H1 (cell line): ENCODE measurements at regions not wholly inside any gene's neighbourhood (a gene's known extent, or its start where the extent isn't known, plus 50 kb on each side); places are given as distances from the start of the nearest gene placed in this dataset.

Experiments used
- CTCF ChIA-PET: fragments of 300-600 bp; sonication (Branson Sonifier 250); formaldehyde crosslinking; loops from one replicate; lab custom pipeline; 2021; ENCODE audit not compliant: partially characterized antibody; lab: Charles Lee
- POLR2A ChIA-PET: fragments of 300-600 bp; sonication (Branson Sonifier 250); formaldehyde crosslinking; loops from one replicate; lab custom pipeline; 2021; ENCODE audit warnings: inconsistent platforms; ENCODE audit not compliant: partially characterized antibody; lab: Charles Lee
- DNase-seq, 2 experiments: peaks; one replicate each; pipeline versions ENCODE4 v3.0.0 to v3.0.0-alpha.2; 2010 to 2022; ENCODE audit warnings: low spot score in 2 of 2, low read depth in 1 of 2, mixed read lengths in 1 of 2
- FAIRE-seq: peaks from 2 replicates; lab custom pipeline; 2011; peaks lifted over from hg19 to GRCh38; lab: Jason Lieb, UNC
- H2AFZ ChIP-seq: 2 replicates; pipeline ENCODE4 v1.8.1; 2012; ENCODE audit warnings: low read length, inconsistent platforms
- H2AK5ac ChIP-seq: 2 replicates; pipeline ENCODE4 v1.6.1; 2013; ENCODE audit warnings: low read depth, low read length
- H2BK120ac ChIP-seq: replicated peaks from 2 replicates; pipeline ENCODE3; 2013; ENCODE audit warnings: low read depth, low read length, inconsistent platforms
- H2BK12ac ChIP-seq: 2 replicates; pipeline ENCODE4 v1.6.1; 2013; ENCODE audit warnings: low read depth, low read length
- H2BK15ac ChIP-seq: 2 replicates; pipeline ENCODE4 v1.6.1; 2013; ENCODE audit warnings: low read length
- H2BK20ac ChIP-seq: 2 replicates; pipeline ENCODE4 v1.6.1; 2013; ENCODE audit warnings: low read length
- H2BK5ac ChIP-seq: 2 replicates; pipeline ENCODE4 v1.6.1; 2013; ENCODE audit warnings: low read depth, low read length
- H3K14ac ChIP-seq: 2 replicates; pipeline ENCODE4 v1.6.1; 2013; ENCODE audit warnings: inconsistent platforms; ENCODE audit not compliant: insufficient read length
- H3K18ac ChIP-seq: 2 replicates; pipeline ENCODE4 v1.6.1; 2013; ENCODE audit warnings: low read length; ENCODE audit errors: extremely low read depth
- H3K23ac ChIP-seq: 2 replicates; pipeline ENCODE4 v1.6.1; 2013; ENCODE audit warnings: inconsistent platforms; ENCODE audit not compliant: insufficient read length
- H3K23me2 ChIP-seq: 2 replicates; pipeline ENCODE4 v1.6.1; 2013; ENCODE audit warnings: low read depth, low read length
- H3K27ac ChIP-seq: 2 replicates; pipeline ENCODE4 v1.6.1; 2011; ENCODE audit warnings: low read depth, low read length, inconsistent platforms
- H3K27me3 ChIP-seq, 4 experiments: replicated peaks in 1 of 4; 1 replicate in 1 of 4; 2 replicates in 3 of 4; pipeline versions ENCODE4 v1.6.1 to v1.8.1; 2011 to 2013; ENCODE audit warnings: low read length in 3 of 4, mild to moderate bottlenecking in 3 of 4, inconsistent platforms in 2 of 4, mixed read lengths in 2 of 4, moderate library complexity in 1 of 4; ENCODE audit not compliant: control insufficient read depth in 3 of 4, insufficient read depth in 3 of 4; ENCODE audit errors: extremely low read depth in 1 of 4
- H3K36me3 ChIP-seq, 4 experiments: 2 replicates each; pipeline versions ENCODE4 v1.6.1 to v1.8.1; 2011 to 2013; ENCODE audit warnings: mild to moderate bottlenecking in 4 of 4, low read length in 3 of 4, moderate library complexity in 2 of 4, control low read depth in 1 of 4, inconsistent platforms in 1 of 4; ENCODE audit not compliant: insufficient read depth in 4 of 4, control insufficient read depth in 2 of 4
- H3K4ac ChIP-seq: replicated peaks from 2 replicates; pipeline ENCODE3; 2013; ENCODE audit warnings: low read length, low read depth, mixed read lengths, inconsistent platforms; ENCODE audit not compliant: insufficient read length
- H3K4me1 ChIP-seq, 4 experiments: replicated peaks in 1 of 4; 1 replicate in 1 of 4; 2 replicates in 3 of 4; pipeline versions ENCODE4 v1.6.1 to v1.8.1; 2011 to 2013; ENCODE audit warnings: low read length in 3 of 4, inconsistent platforms in 2 of 4, mixed read lengths in 1 of 4; ENCODE audit not compliant: insufficient read depth in 4 of 4, control insufficient read depth in 3 of 4
- H3K4me2 ChIP-seq, 2 experiments: 2 replicates each; pipeline versions ENCODE4 v1.6.1 to v1.8.1; 2011 to 2013; ENCODE audit warnings: low read depth in 2 of 2, low read length in 2 of 2, control low read depth in 1 of 2, inconsistent platforms in 1 of 2, mild to moderate bottlenecking in 1 of 2; ENCODE audit not compliant: insufficient read depth in 1 of 2
- H3K4me3 ChIP-seq, 4 experiments: fragments of 200-600, 300-600 bp in 1 of 4; sonication (generic), shearing (Covaris generic), sonication (Bioruptor Twin) in 1 of 4; 2 replicates each; pipeline versions ENCODE4 v1.5.1 to v1.8.1; 2011 to 2016; ENCODE audit warnings: low read length in 4 of 4, low read depth in 3 of 4, control low read depth in 2 of 4, inconsistent platforms in 2 of 4, mild to moderate bottlenecking in 2 of 4, mixed read lengths in 1 of 4, moderate library complexity in 1 of 4; ENCODE audit not compliant: insufficient read depth in 2 of 4; ENCODE audit errors: extremely low read depth in 1 of 4
- H3K56ac ChIP-seq: replicated peaks from 2 replicates; pipeline ENCODE3; 2013; ENCODE audit warnings: low read depth, mild to moderate bottlenecking, mixed read lengths, low read length, inconsistent platforms; ENCODE audit not compliant: insufficient read length
- H3K79me1 ChIP-seq: 2 replicates; pipeline ENCODE4 v1.6.1; 2013; ENCODE audit warnings: low read depth, low read length, control low read depth
- H3K79me2 ChIP-seq, 2 experiments: 2 replicates each; pipeline versions ENCODE4 v1.6.1 to v1.8.1; 2012 to 2013; ENCODE audit warnings: low read length in 2 of 2, mild to moderate bottlenecking in 2 of 2, inconsistent platforms in 1 of 2; ENCODE audit not compliant: insufficient read depth in 2 of 2, control insufficient read depth in 1 of 2
- H3K9ac ChIP-seq, 4 experiments: replicated peaks in 1 of 4; 1 replicate in 1 of 4; 2 replicates in 3 of 4; pipeline versions ENCODE4 v1.6.1 to v1.8.1; 2011 to 2013; ENCODE audit warnings: low read depth in 3 of 4, low read length in 3 of 4, control low read depth in 2 of 4, mild to moderate bottlenecking in 2 of 4, moderate library complexity in 2 of 4, inconsistent platforms in 1 of 4; ENCODE audit errors: extremely low read depth in 1 of 4
- H3K9me3 ChIP-seq, 2 experiments: 2 replicates each; pipeline versions ENCODE4 v1.6.1 to v1.8.1; 2012 to 2013; ENCODE audit warnings: mild to moderate bottlenecking in 2 of 2, moderate library complexity in 2 of 2, control low read depth in 1 of 2, inconsistent platforms in 1 of 2, low read depth in 1 of 2, low read length in 1 of 2, mixed read lengths in 1 of 2; ENCODE audit not compliant: insufficient read depth in 2 of 2
- H4K20me1 ChIP-seq, 2 experiments: replicated peaks in 1 of 2; 2 replicates each; pipeline versions ENCODE3 to v1.8.1; 2011 to 2013; ENCODE audit warnings: inconsistent platforms in 2 of 2, low read length in 2 of 2, mild to moderate bottlenecking in 1 of 2; ENCODE audit not compliant: insufficient read depth in 2 of 2, control insufficient read depth in 1 of 2
- H4K5ac ChIP-seq: 2 replicates; pipeline ENCODE4 v1.6.1; 2013; ENCODE audit warnings: low read length, low read depth, mixed read lengths, inconsistent platforms; ENCODE audit not compliant: insufficient read length
- H4K8ac ChIP-seq: 2 replicates; pipeline ENCODE4 v1.8.0; 2013; ENCODE audit warnings: mild to moderate bottlenecking, moderate library complexity, low read length, inconsistent platforms; ENCODE audit not compliant: insufficient read depth; ENCODE audit errors: extremely low read depth
- H4K91ac ChIP-seq: replicated peaks from 2 replicates; pipeline ENCODE3; 2013; ENCODE audit warnings: low read length, mixed read lengths, inconsistent platforms; ENCODE audit not compliant: insufficient read length
- ATF2 ChIP-seq: IDR thresholded peaks from 2 replicates; pipeline ENCODE4 v1.6.1; 2012; ENCODE audit warnings: low read length, inconsistent platforms
- CBX5 ChIP-seq: fragments of 300-800, 300-1000 bp; sonication (generic); IDR thresholded peaks from 2 replicates; pipeline ENCODE4 v1.7.1; 2016; ENCODE audit warnings: antibody characterized with exemption, low read length, low read depth
- CBX8 ChIP-seq: fragments of 300-800, 300-1000 bp; sonication (generic); IDR thresholded peaks from 2 replicates; pipeline ENCODE4 v1.7.1; 2016; ENCODE audit warnings: low read depth, low read length, borderline replicate concordance
- EP300 ChIP-seq, 2 experiments: IDR thresholded peaks; 1 replicate in 1 of 2; 2 replicates in 1 of 2; pipeline ENCODE4 v1.6.1; 2011 to 2012; ENCODE audit warnings: low read depth in 2 of 2, low read length in 2 of 2, mild to moderate bottlenecking in 2 of 2, borderline replicate concordance in 1 of 2, inconsistent platforms in 1 of 2, moderate library complexity in 1 of 2
- FOSL1 ChIP-seq: IDR thresholded peaks from 2 replicates; pipeline ENCODE4 v1.6.1; 2011; ENCODE audit warnings: mild to moderate bottlenecking, low read depth, low read length, moderate library complexity; ENCODE audit not compliant: insufficient read depth
- GABPA ChIP-seq: IDR thresholded peaks from 2 replicates; pipeline ENCODE4 v1.6.1; 2011; ENCODE audit warnings: mild to moderate bottlenecking, low read length, moderate library complexity, borderline replicate concordance; ENCODE audit not compliant: insufficient read depth
- KDM4A ChIP-seq: IDR thresholded peaks from one replicate; pipeline ENCODE4 v1.7.1; 2012; ENCODE audit warnings: low read depth, mild to moderate bottlenecking, moderate library complexity, low read length, inconsistent platforms; ENCODE audit not compliant: severe bottlenecking
- RXRA ChIP-seq: IDR thresholded peaks from 2 replicates; pipeline ENCODE4 v1.6.1; 2011; ENCODE audit warnings: low read depth, mild to moderate bottlenecking, low read length, moderate library complexity; ENCODE audit not compliant: insufficient read depth
- TCF12 ChIP-seq: IDR thresholded peaks from 2 replicates; pipeline ENCODE4 v1.6.1; 2011; ENCODE audit warnings: low read depth, mild to moderate bottlenecking, low read length
- ZNF274 ChIP-seq: IDR thresholded peaks from 2 replicates; pipeline ENCODE4 v1.7.0; 2012; ENCODE audit warnings: low read length, borderline replicate concordance; ENCODE audit errors: extremely low read depth
- TF ChIP-seq, protein P1 (sequence below), 3 experiments: IDR thresholded peaks; 1 replicate in 2 of 3; 2 replicates in 1 of 3; pipeline versions ENCODE4 v1.5.1 to v1.6.1; 2011; ENCODE audit warnings: low read length in 3 of 3, mild to moderate bottlenecking in 3 of 3, inconsistent platforms in 2 of 3, low read depth in 1 of 3, moderate library complexity in 1 of 3; ENCODE audit not compliant: insufficient read depth in 1 of 3; ENCODE audit errors: control extremely low read depth in 1 of 3

DNA sequence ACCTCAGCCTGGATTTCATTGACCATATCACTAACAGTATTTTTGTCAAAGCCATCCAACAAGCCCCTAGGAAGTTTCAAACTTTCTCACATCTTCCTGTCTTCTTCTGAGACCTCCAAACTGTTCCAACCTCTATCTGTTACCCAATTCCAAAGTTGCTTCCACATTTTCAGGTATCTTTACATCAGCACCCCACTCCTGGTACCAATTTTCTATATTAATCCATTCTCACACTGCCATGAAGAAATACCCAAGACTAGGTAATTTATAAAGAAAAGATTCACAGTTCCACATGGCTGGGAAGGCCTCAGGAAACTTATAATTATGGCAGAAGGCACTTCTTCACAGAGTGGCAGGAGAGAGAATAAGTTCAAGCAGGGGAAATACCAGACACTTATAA is 571.9 kb upstream of the PHF14 start:
- Histone ChIP-seq H4K91ac (no peak overlapping the region), H3K23me2 (no peaks in the 10 kb centered on the region), H3K27me3 (no peaks in the 10 kb centered on the region), H2BK12ac (no peak overlapping the region), H3K79me2 (no peaks in the 10 kb centered on the region), H2AFZ (no peak overlapping the region), H3K23ac (no peak overlapping the region), H3K36me3 (no peaks in the 10 kb centered on the region; a peak in 1 of 8 replicates), H3K4me2 (no peak overlapping the region), H3K79me1 (no peaks in the 10 kb centered on the region), H2BK20ac (no peak overlapping the region), H3K14ac (no peak overlapping the region), H3K56ac (no peak overlapping the region), H2BK5ac (no peak overlapping the region), H2AK5ac (no peak overlapping the region), H2BK120ac (no peak overlapping the region), H3K4ac (no peak overlapping the region), H4K8ac (no peak overlapping the region), H3K18ac (no peak overlapping the region), H3K9ac (no peak overlapping the region), H4K20me1 (no peaks in the 10 kb centered on the region), H4K5ac (no peak overlapping the region), H3K27ac (no peak overlapping the region), H2BK15ac (no peak overlapping the region), H3K4me1 (no peaks in the 10 kb centered on the region), H3K4me3 (no peak overlapping the region), H3K9me3 (peaks cover 16 to 21% of the 10 kb centered on the region in 2 experiments)
- FAIRE-seq = no peak
- DNase-seq = no peak
- CTCF ChIA-PET = no interaction called here
- POLR2A ChIA-PET = no interaction called here
- TF ChIP-seq ZNF274 (no peak), FOSL1 (no peak), KDM4A (no peak), TCF12 (no peak), EP300 (IDR thresholded peaks at IDR 0.05; ENCODE audit: borderline replicate concordance in 1 of 2, low read depth in 2 of 2, low read length in 2 of 2) (no peak), CBX5 (no peak), CBX8 (no peak), RXRA (no peak), ATF2 (no peak), GABPA (no peak)
- TF ChIP-seq, protein P1, sequence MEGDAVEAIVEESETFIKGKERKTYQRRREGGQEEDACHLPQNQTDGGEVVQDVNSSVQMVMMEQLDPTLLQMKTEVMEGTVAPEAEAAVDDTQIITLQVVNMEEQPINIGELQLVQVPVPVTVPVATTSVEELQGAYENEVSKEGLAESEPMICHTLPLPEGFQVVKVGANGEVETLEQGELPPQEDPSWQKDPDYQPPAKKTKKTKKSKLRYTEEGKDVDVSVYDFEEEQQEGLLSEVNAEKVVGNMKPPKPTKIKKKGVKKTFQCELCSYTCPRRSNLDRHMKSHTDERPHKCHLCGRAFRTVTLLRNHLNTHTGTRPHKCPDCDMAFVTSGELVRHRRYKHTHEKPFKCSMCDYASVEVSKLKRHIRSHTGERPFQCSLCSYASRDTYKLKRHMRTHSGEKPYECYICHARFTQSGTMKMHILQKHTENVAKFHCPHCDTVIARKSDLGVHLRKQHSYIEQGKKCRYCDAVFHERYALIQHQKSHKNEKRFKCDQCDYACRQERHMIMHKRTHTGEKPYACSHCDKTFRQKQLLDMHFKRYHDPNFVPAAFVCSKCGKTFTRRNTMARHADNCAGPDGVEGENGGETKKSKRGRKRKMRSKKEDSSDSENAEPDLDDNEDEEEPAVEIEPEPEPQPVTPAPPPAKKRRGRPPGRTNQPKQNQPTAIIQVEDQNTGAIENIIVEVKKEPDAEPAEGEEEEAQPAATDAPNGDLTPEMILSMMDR (IDR thresholded peaks at IDR 0.05; ENCODE audit: control extremely low read depth in 1 of 3, insufficient read depth in 1 of 3, low read depth in 1 of 3, low read length in 3 of 3) = no peak
